WERI-Rb-1 (cell line): ENCODE measurements at regions not wholly inside any gene's neighbourhood (a gene's known extent, or its start where the extent isn't known, plus 50 kb on each side); places are given as distances from the start of the nearest gene placed in this dataset.

Source experiments
- DNase-seq: peaks from one replicate; pipeline ENCODE4 v3.0.0-alpha.2; 2020
- H3K27ac ChIP-seq: fragments of 250-450 bp; sonication (Bioruptor Pico); 2 replicates; pipeline ENCODE4 v1.5.1; 2020; ENCODE audit warnings: mild to moderate bottlenecking, moderate library complexity
- H3K27me3 ChIP-seq: fragments of 250-450 bp; sonication (Bioruptor Pico); 2 replicates; pipeline ENCODE4 v1.5.1; 2021; ENCODE audit warnings: mild to moderate bottlenecking, low read depth, moderate library complexity; ENCODE audit not compliant: insufficient read depth, severe bottlenecking
- H3K36me3 ChIP-seq: fragments of 250-450 bp; sonication (Bioruptor Pico); 2 replicates; pipeline ENCODE4 v1.5.1; 2020; ENCODE audit warnings: mild to moderate bottlenecking, moderate library complexity
- H3K4me3 ChIP-seq: 2 replicates; pipeline ENCODE4 v1.5.1; 2011; ENCODE audit warnings: low read depth, mild to moderate bottlenecking, control low read depth, low read length
- H3K9me3 ChIP-seq: fragments of 250-450 bp; sonication (Bioruptor Pico); 2 replicates; pipeline ENCODE4 v1.5.1; 2021; ENCODE audit warnings: mild to moderate bottlenecking, moderate library complexity; ENCODE audit not compliant: severe bottlenecking
- TF ChIP-seq, protein P1 (sequence below): IDR thresholded peaks from 2 replicates; pipeline ENCODE4 v1.5.1; 2011; ENCODE audit warnings: low read depth, mild to moderate bottlenecking, control low read depth, inconsistent platforms, low read length

DNA sequence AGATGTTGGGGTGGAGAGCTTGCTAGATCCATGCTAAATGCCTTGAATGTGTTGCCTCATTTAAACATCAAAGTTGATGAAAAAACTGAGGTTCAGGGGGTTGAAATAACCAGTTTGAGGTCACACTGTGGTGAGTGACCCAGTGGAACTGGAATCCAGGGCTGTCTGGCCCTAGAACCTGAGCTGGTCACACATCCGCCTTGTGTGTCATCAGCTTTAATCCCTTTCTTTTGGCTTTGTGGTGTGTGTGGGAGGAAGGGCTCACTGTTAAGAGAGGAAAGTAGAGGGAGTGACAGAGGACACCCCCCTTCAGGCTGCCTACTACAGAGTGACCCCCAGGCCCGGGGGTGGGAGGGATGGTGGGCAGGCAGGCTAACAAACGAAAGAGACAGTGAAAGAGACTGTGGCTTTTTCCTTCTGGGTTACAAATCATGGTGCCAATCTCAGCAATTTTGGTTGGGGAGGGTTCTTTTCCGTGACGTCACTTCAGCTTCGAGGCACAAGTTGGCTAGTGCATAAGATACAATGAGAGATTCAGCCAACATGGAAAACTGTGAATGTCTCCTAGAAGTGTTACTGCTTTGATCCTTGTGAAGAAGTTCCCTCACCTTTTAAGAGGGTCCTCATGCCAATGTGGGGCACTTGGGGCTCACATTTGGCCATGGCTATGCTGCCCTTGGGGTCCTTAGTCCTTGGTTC lies 164.9 kb downstream of the DLEU7 start:
- Histone ChIP-seq H3K27ac (no peak overlapping the region), H3K36me3 (no peaks in the 10 kb centered on the region), H3K9me3 (no peaks in the 10 kb centered on the region), H3K4me3 (no peak overlapping the region), H3K27me3 (no peaks in the 10 kb centered on the region)
- DNase-seq, result no peak
- TF ChIP-seq, protein P1, sequence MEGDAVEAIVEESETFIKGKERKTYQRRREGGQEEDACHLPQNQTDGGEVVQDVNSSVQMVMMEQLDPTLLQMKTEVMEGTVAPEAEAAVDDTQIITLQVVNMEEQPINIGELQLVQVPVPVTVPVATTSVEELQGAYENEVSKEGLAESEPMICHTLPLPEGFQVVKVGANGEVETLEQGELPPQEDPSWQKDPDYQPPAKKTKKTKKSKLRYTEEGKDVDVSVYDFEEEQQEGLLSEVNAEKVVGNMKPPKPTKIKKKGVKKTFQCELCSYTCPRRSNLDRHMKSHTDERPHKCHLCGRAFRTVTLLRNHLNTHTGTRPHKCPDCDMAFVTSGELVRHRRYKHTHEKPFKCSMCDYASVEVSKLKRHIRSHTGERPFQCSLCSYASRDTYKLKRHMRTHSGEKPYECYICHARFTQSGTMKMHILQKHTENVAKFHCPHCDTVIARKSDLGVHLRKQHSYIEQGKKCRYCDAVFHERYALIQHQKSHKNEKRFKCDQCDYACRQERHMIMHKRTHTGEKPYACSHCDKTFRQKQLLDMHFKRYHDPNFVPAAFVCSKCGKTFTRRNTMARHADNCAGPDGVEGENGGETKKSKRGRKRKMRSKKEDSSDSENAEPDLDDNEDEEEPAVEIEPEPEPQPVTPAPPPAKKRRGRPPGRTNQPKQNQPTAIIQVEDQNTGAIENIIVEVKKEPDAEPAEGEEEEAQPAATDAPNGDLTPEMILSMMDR, result no peak

DNA sequence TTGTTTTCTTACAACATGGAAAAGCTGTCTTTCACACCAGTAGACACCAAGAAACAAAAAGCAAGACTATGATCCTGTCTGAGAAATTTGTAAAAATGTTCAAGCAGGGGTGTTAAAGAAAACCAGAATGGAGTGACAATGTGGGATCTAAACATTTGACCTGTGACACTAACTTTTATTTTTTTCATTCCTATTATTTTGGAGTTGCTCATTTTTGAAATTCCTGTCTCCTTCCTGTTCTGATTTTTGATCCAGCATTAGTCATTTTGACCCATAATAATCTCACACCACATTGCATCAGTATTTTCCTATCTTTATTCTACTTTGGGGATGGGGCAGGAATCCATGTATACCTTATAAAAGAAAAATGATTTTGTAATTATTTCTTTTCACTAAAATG lies 164.2 kb downstream of the DLEU7 start:
- Histone ChIP-seq H3K9me3 (no peaks in the 10 kb centered on the region), H3K4me3 (no peak overlapping the region), H3K27ac (no peak overlapping the region), H3K27me3 (no peaks in the 10 kb centered on the region), H3K36me3 (no peaks in the 10 kb centered on the region)
- DNase-seq, result no peak
- TF ChIP-seq, protein P1, result no peak

DNA sequence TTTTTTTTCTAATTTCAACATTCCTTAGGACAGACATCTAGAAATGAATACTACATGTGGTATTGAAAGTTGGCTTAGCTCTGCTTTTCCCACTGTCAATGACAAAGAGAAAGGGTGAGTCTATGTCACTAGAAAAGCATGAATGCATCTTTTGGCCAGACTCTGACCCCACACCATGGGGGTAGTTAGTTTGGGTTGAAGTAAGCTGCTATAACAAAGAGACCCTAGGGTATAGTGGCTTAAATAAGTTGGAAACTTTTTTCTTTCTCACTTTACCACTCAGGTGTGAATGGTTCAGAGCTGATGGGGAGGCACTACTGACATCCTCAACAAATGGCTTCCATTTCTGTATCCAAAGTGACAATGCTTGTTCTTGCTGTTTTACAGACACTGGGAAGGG lies 161.5 kb downstream of the DLEU7 start:
- H3K4me3 ChIP-seq, result no peak overlapping the region
- H3K36me3 ChIP-seq, result no peaks in the 10 kb centered on the region
- TF ChIP-seq, protein P1, result no peak
- H3K27ac ChIP-seq, result no peak overlapping the region
- H3K27me3 ChIP-seq, result no peaks in the 10 kb centered on the region
- DNase-seq, result no peak
- no peaks in the 10 kb centered on the region for H3K9me3 ChIP-seq

GRCh38 chr13:50682966-50683365 lies 160.5 kb downstream of the DLEU7 start:
- no peaks in the 10 kb centered on the region for H3K27me3 ChIP-seq
- no peak for DNase-seq
- TF ChIP-seq, protein P1, result no peak
- H3K4me3 ChIP-seq, result no peak overlapping the region
- no peak overlapping the region for H3K27ac ChIP-seq
- H3K9me3 ChIP-seq, result no peaks in the 10 kb centered on the region
- H3K36me3 ChIP-seq, result no peaks in the 10 kb centered on the region

DNA sequence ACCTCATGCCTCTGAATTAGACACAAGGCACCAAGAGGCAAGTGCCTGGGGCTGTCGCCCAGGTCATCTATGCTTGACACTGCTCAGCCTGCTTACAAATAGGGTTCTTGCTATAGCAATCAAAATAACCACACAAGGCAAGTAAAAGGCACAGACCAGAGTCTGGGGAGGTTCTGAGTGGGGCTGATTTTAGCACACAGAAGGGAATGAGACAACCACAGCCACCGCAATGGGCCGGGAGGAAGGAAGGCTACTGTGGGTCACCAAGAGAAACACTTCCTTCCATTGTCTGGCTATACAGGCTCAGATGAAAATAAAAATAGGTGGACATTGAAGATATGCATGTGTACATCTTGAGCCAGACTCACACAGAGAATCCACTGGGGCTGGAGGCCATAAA lies 159.1 kb downstream of the DLEU7 start:
- Histone ChIP-seq H3K36me3 (no peaks in the 10 kb centered on the region), H3K27ac (no peak overlapping the region), H3K27me3 (no peaks in the 10 kb centered on the region), H3K9me3 (no peaks in the 10 kb centered on the region), H3K4me3 (no peak overlapping the region)
- TF ChIP-seq, protein P1, result no peak
- no peak for DNase-seq

GRCh38 chr13:50685491-50685890 lies 158.0 kb downstream of the DLEU7 start:
- DNase-seq, result no peak
- no peaks in the 10 kb centered on the region for H3K27me3 ChIP-seq
- no peaks in the 10 kb centered on the region for H3K9me3 ChIP-seq
- H3K27ac ChIP-seq, result no peak overlapping the region
- H3K4me3 ChIP-seq, result no peak overlapping the region
- no peaks in the 10 kb centered on the region for H3K36me3 ChIP-seq
- TF ChIP-seq, protein P1, result no peak
